Astrocyte (in vitro differentiated cells and primary cell): ENCODE measurements at regions not wholly inside any gene's neighbourhood (a gene's known extent, or its start where the extent isn't known, plus 50 kb on each side); places are given as distances from the start of the nearest gene placed in this dataset.
A peak's percentile ranks its signal among the peaks of the same experiment; 100 is the strongest.

Experiments
- DNase-seq: peaks from one replicate; pipeline ENCODE4 v3.0.0-alpha.2; 2010; ENCODE audit warnings: low read depth
- FAIRE-seq: peaks from 2 replicates; lab custom pipeline; 2011; peaks lifted over from hg19 to GRCh38; lab: Jason Lieb, UNC
- H2AFZ ChIP-seq: 2 replicates; pipeline ENCODE4 v1.6.0; 2012; ENCODE audit warnings: low read depth, low read length, inconsistent platforms
- H3K27ac ChIP-seq: 2 replicates; pipeline ENCODE4 v1.5.1; 2011; ENCODE audit warnings: low read depth, low read length, inconsistent platforms
- H3K27me3 ChIP-seq: 2 replicates; pipeline ENCODE4 v1.6.0; 2011; ENCODE audit warnings: low read length, inconsistent platforms; ENCODE audit not compliant: insufficient read depth
- H3K36me3 ChIP-seq: 2 replicates; pipeline ENCODE4 v1.5.1; 2011; ENCODE audit warnings: low read length, inconsistent platforms; ENCODE audit not compliant: insufficient read depth
- H3K4me1 ChIP-seq: 2 replicates; pipeline ENCODE4 v1.5.1; 2011; ENCODE audit warnings: low read length, inconsistent platforms; ENCODE audit not compliant: insufficient read depth
- H3K4me2 ChIP-seq: 2 replicates; pipeline ENCODE4 v1.6.0; 2012; ENCODE audit warnings: low read length, inconsistent platforms
- H3K4me3 ChIP-seq: 2 replicates; pipeline ENCODE4 v1.5.1; 2011; ENCODE audit warnings: low read depth, mild to moderate bottlenecking, low read length, inconsistent platforms; ENCODE audit not compliant: insufficient read depth
- H3K79me2 ChIP-seq: 2 replicates; pipeline ENCODE4 v1.6.0; 2012; ENCODE audit warnings: mild to moderate bottlenecking, low read length, inconsistent platforms; ENCODE audit not compliant: insufficient read depth
- H3K9ac ChIP-seq: 2 replicates; pipeline ENCODE4 v1.6.0; 2012; ENCODE audit warnings: mild to moderate bottlenecking, low read length, inconsistent platforms
- H3K9me3 ChIP-seq: 2 replicates; pipeline ENCODE4 v1.5.1; 2012; ENCODE audit warnings: low read depth, mild to moderate bottlenecking, low read length, inconsistent platforms; ENCODE audit not compliant: insufficient read depth
- H4K20me1 ChIP-seq: 2 replicates; pipeline ENCODE4 v1.6.0; 2012; ENCODE audit warnings: low read length, inconsistent platforms; ENCODE audit not compliant: insufficient read depth
- H3K27ac Mint-ChIP-seq: one replicate; pipeline ENCODE4 v1.8.0; 2021; ENCODE audit warnings: mild to moderate bottlenecking, mixed read lengths; ENCODE audit not compliant: unreplicated experiment
- H3K27me3 Mint-ChIP-seq: one replicate; pipeline ENCODE4 v1.8.0; 2021; ENCODE audit warnings: low read depth, mixed read lengths; ENCODE audit not compliant: unreplicated experiment
- H3K36me3 Mint-ChIP-seq: one replicate; pipeline ENCODE4 v1.8.0; 2021; ENCODE audit warnings: low read depth, mixed read lengths; ENCODE audit not compliant: unreplicated experiment
- H3K4me1 Mint-ChIP-seq: one replicate; pipeline ENCODE4 v1.8.0; 2021; ENCODE audit warnings: low read depth, mixed read lengths; ENCODE audit not compliant: unreplicated experiment
- H3K4me3 Mint-ChIP-seq: one replicate; pipeline ENCODE4 v1.8.0; 2021; ENCODE audit warnings: mild to moderate bottlenecking, moderate library complexity, mixed read lengths; ENCODE audit not compliant: unreplicated experiment
- H3K9me3 Mint-ChIP-seq: one replicate; pipeline ENCODE4 v1.8.0; 2021; ENCODE audit warnings: mild to moderate bottlenecking, mixed read lengths; ENCODE audit not compliant: unreplicated experiment
- EZH2 ChIP-seq: IDR thresholded peaks from 2 replicates; pipeline ENCODE4 v1.6.1; 2012; ENCODE audit warnings: mild to moderate bottlenecking, low read length, inconsistent platforms; ENCODE audit not compliant: insufficient read depth
- TF ChIP-seq, protein P1 (sequence below): IDR thresholded peaks from 2 replicates; pipeline ENCODE4 v1.5.1; 2011; ENCODE audit warnings: low read depth, mild to moderate bottlenecking, inconsistent platforms, low read length, moderate library complexity; ENCODE audit not compliant: insufficient read depth

GRCh38 chrX:8906299-8906938 is 105.2 kb upstream of the FAM9A start:
- no peaks in the 10 kb centered on the region for H3K4me1 ChIP-seq
- no peaks in the 10 kb centered on the region for H4K20me1 ChIP-seq
- no peaks in the 10 kb centered on the region for H3K79me2 ChIP-seq
- DNase-seq = no peak
- H3K4me3 ChIP-seq = no peak overlapping the region
- no peak for TF ChIP-seq EZH2
- TF ChIP-seq, protein P1, sequence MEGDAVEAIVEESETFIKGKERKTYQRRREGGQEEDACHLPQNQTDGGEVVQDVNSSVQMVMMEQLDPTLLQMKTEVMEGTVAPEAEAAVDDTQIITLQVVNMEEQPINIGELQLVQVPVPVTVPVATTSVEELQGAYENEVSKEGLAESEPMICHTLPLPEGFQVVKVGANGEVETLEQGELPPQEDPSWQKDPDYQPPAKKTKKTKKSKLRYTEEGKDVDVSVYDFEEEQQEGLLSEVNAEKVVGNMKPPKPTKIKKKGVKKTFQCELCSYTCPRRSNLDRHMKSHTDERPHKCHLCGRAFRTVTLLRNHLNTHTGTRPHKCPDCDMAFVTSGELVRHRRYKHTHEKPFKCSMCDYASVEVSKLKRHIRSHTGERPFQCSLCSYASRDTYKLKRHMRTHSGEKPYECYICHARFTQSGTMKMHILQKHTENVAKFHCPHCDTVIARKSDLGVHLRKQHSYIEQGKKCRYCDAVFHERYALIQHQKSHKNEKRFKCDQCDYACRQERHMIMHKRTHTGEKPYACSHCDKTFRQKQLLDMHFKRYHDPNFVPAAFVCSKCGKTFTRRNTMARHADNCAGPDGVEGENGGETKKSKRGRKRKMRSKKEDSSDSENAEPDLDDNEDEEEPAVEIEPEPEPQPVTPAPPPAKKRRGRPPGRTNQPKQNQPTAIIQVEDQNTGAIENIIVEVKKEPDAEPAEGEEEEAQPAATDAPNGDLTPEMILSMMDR = no peak
- H3K4me3 Mint-ChIP-seq = no peak overlapping the region
- H3K36me3 ChIP-seq = no peaks in the 10 kb centered on the region
- H2AFZ ChIP-seq = no peak overlapping the region
- peaks cover 11% of the 10 kb centered on the region for H3K27me3 Mint-ChIP-seq
- no peaks in the 10 kb centered on the region for H3K27me3 ChIP-seq
- H3K36me3 Mint-ChIP-seq = no peaks in the 10 kb centered on the region
- no peaks in the 10 kb centered on the region for H3K9me3 ChIP-seq
- H3K27ac ChIP-seq = no peak overlapping the region
- FAIRE-seq = peak; percentile 32
- H3K9me3 Mint-ChIP-seq = peaks cover 2% of the 10 kb centered on the region
- H3K9ac ChIP-seq = no peak overlapping the region
- H3K4me1 Mint-ChIP-seq = no peaks in the 10 kb centered on the region
- H3K27ac Mint-ChIP-seq = no peak overlapping the region
- H3K4me2 ChIP-seq = no peak overlapping the region

DNA sequence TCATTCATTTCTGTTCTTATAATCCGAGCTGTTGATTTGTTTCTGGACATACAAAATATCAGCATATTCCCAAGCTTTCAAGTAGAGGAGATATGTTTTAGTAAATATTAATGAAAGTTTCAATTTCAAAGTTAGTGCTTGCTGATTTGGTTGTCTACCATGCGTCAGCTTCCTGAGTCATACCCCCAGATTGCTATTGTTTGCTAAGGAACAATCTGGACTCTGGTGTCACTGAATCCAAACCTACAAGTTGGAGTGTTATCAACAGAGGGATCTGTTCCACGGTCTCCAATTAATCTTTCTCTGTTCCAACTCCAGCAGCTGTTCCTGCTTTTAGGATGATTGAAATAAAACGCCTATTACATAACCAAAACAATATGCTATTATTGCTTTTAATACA is 96.1 kb upstream of the FAM9A start:
- H3K9ac ChIP-seq = no peak overlapping the region
- H3K27ac ChIP-seq = no peak overlapping the region
- no peaks in the 10 kb centered on the region for H3K9me3 Mint-ChIP-seq
- no peaks in the 10 kb centered on the region for H3K36me3 Mint-ChIP-seq
- H3K36me3 ChIP-seq = no peaks in the 10 kb centered on the region
- H3K27ac Mint-ChIP-seq = no peak overlapping the region
- no peaks in the 10 kb centered on the region for H3K9me3 ChIP-seq
- no peaks in the 10 kb centered on the region for H3K27me3 ChIP-seq
- TF ChIP-seq, protein P1 = no peak
- no peak for TF ChIP-seq EZH2
- no peak overlapping the region for H3K4me3 Mint-ChIP-seq
- no peak overlapping the region for H3K4me2 ChIP-seq
- H3K4me3 ChIP-seq = no peak overlapping the region
- H3K27me3 Mint-ChIP-seq = no peaks in the 10 kb centered on the region
- H2AFZ ChIP-seq = no peak overlapping the region
- H4K20me1 ChIP-seq = no peaks in the 10 kb centered on the region
- no peaks in the 10 kb centered on the region for H3K4me1 Mint-ChIP-seq
- peak; percentile 41 for DNase-seq
- FAIRE-seq = peak; percentile 5
- H3K4me1 ChIP-seq = no peaks in the 10 kb centered on the region
- H3K79me2 ChIP-seq = no peaks in the 10 kb centered on the region

DNA sequence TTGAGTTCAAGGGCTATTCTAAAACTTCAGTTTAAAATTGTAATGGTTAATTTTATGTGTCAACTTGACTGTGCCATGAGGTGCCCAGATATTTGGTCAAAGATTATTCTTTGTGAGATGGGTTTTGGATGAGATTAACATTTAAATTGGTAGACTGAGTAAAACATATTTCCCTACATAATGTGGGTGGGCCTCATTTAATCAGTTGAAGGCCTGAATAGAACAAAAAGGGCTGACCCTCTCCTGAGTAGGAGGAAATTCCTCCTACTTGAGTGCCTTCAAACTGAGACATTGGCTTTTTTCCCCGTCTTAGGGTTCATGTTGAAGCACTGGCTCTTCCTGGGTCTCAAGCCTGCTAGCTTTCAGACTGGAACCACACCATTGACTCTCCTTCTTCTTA is 89.6 kb upstream of the FAM9A start:
- Histone ChIP-seq H3K79me2 (no peaks in the 10 kb centered on the region), H2AFZ (no peak overlapping the region), H3K27me3 (no peaks in the 10 kb centered on the region), H3K9me3 (no peaks in the 10 kb centered on the region), H3K4me1 (no peaks in the 10 kb centered on the region), H4K20me1 (no peaks in the 10 kb centered on the region), H3K36me3 (no peaks in the 10 kb centered on the region), H3K27ac (no peak overlapping the region), H3K4me2 (no peak overlapping the region), H3K9ac (no peak overlapping the region), H3K4me3 (no peak overlapping the region)
- Mint-ChIP-seq H3K9me3 (peaks cover 2% of the 10 kb centered on the region), H3K27ac (no peak overlapping the region), H3K4me3 (no peak overlapping the region), H3K4me1 (no peaks in the 10 kb centered on the region), H3K27me3 (no peaks in the 10 kb centered on the region), H3K36me3 (no peaks in the 10 kb centered on the region)
- FAIRE-seq = no peak
- no peak for DNase-seq
- TF ChIP-seq, protein P1 = no peak
- no peak for TF ChIP-seq EZH2
